Right lung (tissue), 2 donors: ENCODE measurements at regions not wholly inside any gene's neighbourhood (a gene's known extent, or its start where the extent isn't known, plus 50 kb on each side); places are given as distances from the start of the nearest gene placed in this dataset.

Experiments used
- DNase-seq, 2 donors: peaks; one replicate each; pipeline ENCODE4 v3.0.0-alpha.2; 2013

DNA sequence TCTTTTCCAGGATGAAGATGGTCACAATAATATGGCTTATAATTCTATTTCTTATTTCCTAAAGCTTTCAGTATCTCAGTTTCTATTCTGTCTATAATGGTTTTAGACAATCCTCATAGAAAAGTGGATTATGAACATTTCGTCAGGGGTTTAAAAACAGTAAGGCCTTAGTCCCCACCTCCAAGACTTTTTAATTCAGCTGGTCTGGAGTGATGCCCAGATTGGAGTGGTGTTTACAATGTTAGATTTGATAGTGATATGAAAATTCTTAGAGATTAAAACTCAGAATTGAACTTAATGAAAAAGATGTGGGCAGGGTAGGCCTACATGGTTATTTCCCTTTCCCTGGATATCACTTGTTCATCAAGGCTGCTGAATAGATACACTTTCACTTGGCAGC is 1238.3 kb downstream of the SORCS3 start:
- DNase-seq = no peak

DNA sequence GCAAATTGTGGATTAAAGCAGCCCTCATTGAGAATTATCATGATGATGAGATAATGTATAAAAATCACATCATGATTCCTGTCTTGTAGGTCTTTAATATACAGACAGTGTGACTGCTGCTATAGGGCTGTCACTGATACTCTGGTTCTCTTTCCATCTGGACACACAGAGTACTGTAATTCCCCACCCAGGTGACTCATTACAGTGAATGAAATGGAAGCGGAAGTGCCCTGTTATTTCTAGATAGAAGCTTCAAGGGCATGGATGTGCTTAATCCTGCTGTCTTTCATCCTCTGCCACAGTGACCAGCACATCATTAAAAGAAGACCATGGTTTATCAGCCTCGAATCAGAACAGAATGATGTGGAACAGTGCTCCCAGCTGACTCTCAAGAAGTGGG is 1234.0 kb downstream of the SORCS3 start:
- no peak for DNase-seq

- no peak for DNase-seq
These were observed 1231.6 kb downstream of the SORCS3 start for GRCh38 chr10:105872665-105873064.

DNA sequence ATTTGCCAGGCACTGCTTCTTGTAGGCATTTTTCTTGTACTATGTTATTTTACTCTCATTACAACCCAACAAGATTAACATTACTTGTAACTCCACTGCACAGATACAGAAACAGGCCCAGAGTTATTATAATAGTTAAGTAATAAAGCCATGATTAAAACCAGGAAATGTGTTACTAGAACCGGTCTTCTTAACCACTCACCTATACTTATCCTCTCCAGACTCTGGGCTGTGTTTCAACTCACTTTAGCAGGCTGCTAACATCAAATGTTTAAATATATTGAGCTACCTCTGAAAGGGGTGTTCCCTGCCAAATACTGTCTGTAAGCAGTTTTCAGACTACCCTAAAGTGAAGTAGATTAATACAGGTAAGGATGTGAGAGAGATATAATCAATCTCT is 1227.8 kb downstream of the SORCS3 start:
- no peak for DNase-seq

GRCh38 chr10:105864854-105865253 is 1223.8 kb downstream of the SORCS3 start:
- DNase-seq = no peak

DNA sequence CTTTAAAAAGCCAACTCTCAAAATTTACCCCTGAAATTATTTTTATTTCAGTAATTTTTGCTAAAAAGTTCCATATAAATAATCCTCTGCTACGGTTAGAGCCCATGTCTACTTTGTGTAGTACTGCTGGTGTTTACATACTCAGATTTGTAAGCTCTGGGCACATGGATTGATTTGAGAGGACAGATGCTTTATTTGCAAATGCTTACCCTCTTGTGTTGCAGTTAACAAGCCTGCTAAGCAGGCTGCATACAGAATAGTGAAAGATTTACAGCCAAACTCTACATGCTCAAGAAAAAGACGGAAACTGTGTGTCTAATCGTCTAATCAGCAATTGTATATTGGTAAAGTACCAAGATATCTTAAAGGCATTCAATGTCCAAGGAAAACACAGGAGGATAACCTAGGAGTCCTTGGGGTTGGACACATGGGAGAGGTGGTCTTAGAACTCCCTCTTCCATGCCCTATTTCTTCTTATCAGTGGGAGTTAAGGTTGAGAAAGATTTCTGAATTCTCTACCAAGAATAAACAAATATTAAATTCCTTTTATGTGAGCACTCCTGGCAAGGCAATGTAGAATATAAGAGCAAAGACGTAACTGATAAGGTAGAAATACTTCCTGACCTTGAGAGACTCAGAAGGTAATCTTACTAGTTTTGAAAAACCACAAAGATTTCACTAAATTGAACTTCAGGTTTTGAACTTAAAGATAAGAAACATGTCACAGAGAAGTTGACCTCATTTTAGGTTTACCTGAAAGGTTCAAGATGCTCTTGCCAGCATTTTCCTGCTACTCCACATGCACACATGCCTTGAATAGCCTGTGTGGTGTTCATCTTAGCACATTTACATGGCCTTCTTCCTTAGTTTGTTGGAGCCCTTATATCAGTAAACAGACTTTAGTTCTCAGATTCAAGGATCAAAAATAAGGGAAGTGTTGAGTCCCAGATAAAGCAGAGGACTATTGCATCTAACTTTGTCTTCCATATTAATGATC is 1216.5 kb downstream of the SORCS3 start:
- peak; percentile 10 to 13 for DNase-seq

- no peak for DNase-seq
These were observed 1214.7 kb downstream of the SORCS3 start for GRCh38 chr10:105855791-105856190.

- no peak for DNase-seq
These were observed 1203.8 kb downstream of the SORCS3 start for GRCh38 chr10:105844676-105845570.

GRCh38 chr10:105844241-105844640 is 1203.2 kb downstream of the SORCS3 start:
- DNase-seq = no peak

- DNase-seq = no peak
These were observed 1202.7 kb downstream of the SORCS3 start for GRCh38 chr10:105843786-105844185.

DNA sequence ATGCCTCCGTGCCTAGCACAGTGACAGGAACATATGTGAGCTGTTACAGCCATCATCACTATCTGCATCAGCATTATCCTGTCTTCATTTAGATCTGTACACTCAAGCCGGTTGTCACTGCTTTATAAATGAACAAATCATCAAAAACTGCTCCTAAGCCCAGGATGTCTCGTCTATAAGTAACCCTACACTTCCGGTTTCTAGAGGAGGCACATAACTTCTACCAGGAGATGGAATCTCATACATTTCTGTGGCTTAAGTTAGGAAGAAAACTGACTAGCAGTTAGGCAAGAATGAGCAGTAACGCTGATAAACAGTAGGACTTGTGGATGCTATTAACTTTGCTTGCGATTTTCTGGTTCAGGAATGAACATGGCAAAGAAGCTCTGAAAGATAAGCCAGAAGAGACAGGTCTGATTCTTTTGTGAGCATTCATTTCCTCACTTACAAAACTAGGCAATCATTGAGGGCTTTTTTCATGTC is 1199.2 kb downstream of the SORCS3 start:
- DNase-seq = no peak

GRCh38 chr10:105838392-105838791 is 1197.3 kb downstream of the SORCS3 start:
- no peak for DNase-seq

DNA sequence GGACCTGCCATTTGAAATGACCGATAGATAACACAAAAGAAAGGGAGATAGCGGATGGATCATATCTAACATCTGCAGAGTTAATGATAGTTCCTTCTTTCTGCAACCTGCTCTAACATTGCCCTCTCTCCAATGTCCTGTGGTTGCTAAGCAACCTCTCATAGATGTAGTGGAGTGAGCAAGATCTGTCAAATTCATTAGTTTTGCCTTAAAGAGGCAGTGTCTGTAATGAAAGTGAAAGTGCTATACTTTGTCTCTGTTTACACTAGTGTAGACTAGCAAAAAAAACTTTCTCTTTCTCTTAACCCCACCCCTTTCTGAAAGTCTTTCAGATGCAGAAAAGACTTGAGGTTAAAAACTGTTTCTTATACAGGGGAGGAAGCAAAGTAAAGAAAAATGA is 1196.9 kb downstream of the SORCS3 start:
- peak; percentile 10 to 31 for DNase-seq

DNA sequence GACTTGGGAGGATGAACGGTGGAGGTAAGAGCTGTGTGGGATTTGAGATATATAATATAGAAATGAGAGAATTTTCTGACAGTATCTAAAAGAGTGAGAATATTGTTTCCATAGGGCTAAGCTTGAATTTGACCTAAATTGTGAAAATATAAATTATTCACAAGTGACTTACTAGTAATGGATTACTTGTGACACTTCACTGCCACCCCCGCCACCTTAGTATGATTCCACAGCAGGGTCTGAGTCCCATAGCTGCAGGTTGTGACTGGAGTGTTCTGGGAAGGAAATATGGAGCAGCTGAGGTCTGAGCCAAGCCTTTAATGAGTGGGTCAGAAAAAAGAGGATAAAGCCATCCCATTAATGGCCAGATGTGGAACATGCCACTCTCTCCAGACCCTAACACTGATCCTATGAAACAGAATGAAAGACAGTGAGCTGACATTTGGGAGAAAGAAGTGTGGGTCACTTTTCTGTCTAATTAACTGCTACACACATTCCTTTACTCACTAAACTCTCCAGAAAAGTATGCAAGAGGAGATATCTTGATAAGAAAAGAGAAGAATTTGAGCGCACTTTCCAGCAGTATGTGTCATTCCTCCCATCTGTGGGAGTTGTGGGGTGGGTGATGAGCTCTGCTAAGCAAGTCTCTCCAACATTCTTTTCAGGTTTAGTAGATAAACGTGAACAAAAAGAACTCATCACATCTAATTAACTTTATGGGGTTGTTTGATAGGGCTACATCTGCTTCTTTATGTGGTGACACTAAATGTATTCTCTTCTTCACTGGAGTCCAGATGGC is 1193.4 kb downstream of the SORCS3 start:
- DNase-seq = no peak

GRCh38 chr10:105827133-105827532 is 1186.0 kb downstream of the SORCS3 start:
- no peak for DNase-seq

- DNase-seq = no peak
These were observed 1167.0 kb downstream of the SORCS3 start for GRCh38 chr10:105807935-105808587.

GRCh38 chr10:105803206-105803605 is 1162.1 kb downstream of the SORCS3 start:
- DNase-seq = no peak

GRCh38 chr10:105800641-105801040 is 1159.6 kb downstream of the SORCS3 start:
- DNase-seq = no peak

DNA sequence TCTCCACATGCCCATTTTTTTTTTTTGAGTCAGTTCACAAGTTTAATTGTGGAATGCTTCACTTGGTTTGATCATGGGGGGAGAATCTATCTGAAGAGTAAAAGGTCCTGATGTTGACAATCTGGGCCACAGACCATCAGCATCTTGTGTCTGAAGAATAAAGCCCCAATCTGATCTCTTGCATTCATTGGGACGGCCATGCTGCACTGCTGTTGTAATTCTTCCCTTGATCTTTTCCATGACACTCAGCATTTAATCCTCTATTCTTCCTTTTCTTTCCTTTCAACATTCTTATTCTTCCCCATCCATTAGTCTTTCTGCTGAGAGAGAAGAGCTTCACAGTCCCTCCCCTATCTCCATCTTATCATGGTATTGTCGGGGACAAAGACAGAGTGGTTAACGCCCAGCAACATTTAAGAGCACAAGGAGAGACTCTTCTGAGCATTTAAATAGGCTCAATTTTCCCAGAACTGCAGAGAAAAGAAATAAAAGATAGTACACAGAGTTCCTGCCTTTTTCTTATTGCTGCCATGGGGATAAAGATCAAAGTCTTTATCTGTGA is 1157.3 kb downstream of the SORCS3 start:
- no peak for DNase-seq

DNA sequence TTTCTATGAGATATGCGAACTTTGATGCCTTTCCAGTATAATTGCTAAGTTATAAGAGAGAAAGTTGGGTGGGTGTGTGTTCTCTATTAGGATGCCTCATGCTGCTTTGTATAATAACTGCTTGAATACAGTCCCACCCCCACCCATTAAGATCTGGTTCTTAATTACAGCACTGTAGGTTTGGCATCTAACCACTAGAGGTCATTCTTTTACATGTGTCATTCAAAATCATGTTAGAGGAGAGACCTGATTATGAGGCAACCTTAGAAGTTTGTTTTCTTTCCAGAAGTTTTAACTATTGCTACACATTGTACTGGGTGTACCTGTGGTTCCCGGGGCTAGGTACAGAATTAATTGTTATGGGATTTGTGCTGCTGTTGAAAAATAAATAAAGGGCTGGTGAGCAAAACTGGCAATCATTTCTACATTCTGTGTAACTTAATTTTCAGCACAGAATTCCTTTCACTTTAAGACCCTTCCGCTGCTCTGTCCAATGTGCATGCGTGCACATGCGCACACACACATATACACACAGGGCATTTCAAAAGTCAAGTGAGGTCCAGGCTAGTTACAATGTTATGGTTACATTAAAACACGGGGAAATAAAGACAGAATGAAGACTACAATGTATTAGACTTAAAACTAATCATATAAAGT is 1156.3 kb downstream of the SORCS3 start:
- peak; percentile 16 to 20 for DNase-seq
